Tibial nerve (tissue), 4 donors: ENCODE measurements at regions not wholly inside any gene's neighbourhood (a gene's known extent, or its start where the extent isn't known, plus 50 kb on each side); places are given as distances from the start of the nearest gene placed in this dataset.

ENCODE experiments used
- CTCF ChIP-seq, 5 experiments: fragments of 200-600 bp in 3 of 5; fragments of 450-650 bp in 2 of 5; sonication (generic) in 3 of 5; IDR thresholded peaks; one replicate each; pipeline ENCODE4 v1.5.1; 2016 to 2019; ENCODE audit warnings: antibody characterized with exemption in 5 of 5, mild to moderate bottlenecking in 3 of 5, moderate library complexity in 2 of 5
- EP300 ChIP-seq, 2 donors: sonication (generic); formaldehyde crosslinking; IDR thresholded peaks; one replicate each; pipeline ENCODE4 v1.6.1; 2017; ENCODE audit warnings: antibody characterized with exemption in 2 of 2, mild to moderate bottlenecking in 1 of 2
- POLR2A ChIP-seq, 2 donors: fragments of 450-650 bp; IDR thresholded peaks; one replicate each; pipeline ENCODE4 v1.6.1; 2017; ENCODE audit warnings: antibody characterized with exemption in 2 of 2, mild to moderate bottlenecking in 2 of 2, moderate library complexity in 2 of 2

- no peak for TF ChIP-seq POLR2A (IDR thresholded peaks at IDR 0.05)
- no peak for TF ChIP-seq CTCF (IDR thresholded peaks at IDR 0.05)
- no peak for TF ChIP-seq EP300 (IDR thresholded peaks at IDR 0.05)
Measured at GRCh38 chr4:181745933-181746625, 497.1 kb upstream of the TENM3 start.
